ENCODE measurements at regions not wholly inside any gene's neighbourhood (a gene's known extent, or its start where the extent isn't known, plus 50 kb on each side); places are given as distances from the start of the nearest gene placed in this dataset.

GRCh38 chr2:167543721-167544120 is 655.4 kb downstream of the XIRP2 start:
- TF ChIP-seq POLR2A (IDR thresholded peaks at IDR 0.05) = no peak
- TF ChIP-seq CTCF (IDR thresholded peaks at IDR 0.05) = no peak
- TF ChIP-seq POLR2AphosphoS5 (IDR thresholded peaks at IDR 0.05) = no peak
